Ovary (tissue), 3 donors: ENCODE measurements at regions not wholly inside any gene's neighbourhood (a gene's known extent, or its start where the extent isn't known, plus 50 kb on each side); places are given as distances from the start of the nearest gene placed in this dataset.

Experiments
- CTCF ChIP-seq, 3 donors: fragments of 450-650 bp in 2 of 3; fragments of 200-600 bp in 1 of 3; IDR thresholded peaks; one replicate each; pipeline versions ENCODE4 v1.5.1 to v1.8.0; 2016 to 2022; ENCODE audit warnings: antibody characterized with exemption in 3 of 3, mild to moderate bottlenecking in 1 of 3
- EP300 ChIP-seq: sonication (generic); formaldehyde crosslinking; IDR thresholded peaks from one replicate; pipeline ENCODE4 v1.6.1; 2017; ENCODE audit warnings: antibody characterized with exemption
- POLR2A ChIP-seq: fragments of 450-650 bp; IDR thresholded peaks from one replicate; pipeline ENCODE4 v1.6.1; 2017; ENCODE audit warnings: antibody characterized with exemption, mild to moderate bottlenecking, moderate library complexity
- donor health status: DM: no; HTN: no; CAD: no.

- TF ChIP-seq CTCF (IDR thresholded peaks at IDR 0.05) = no peak
- TF ChIP-seq POLR2A = no peak
- TF ChIP-seq EP300 = no peak
These were observed 325.2 kb upstream of the NRIP1 start for GRCh38 chr21:15390049-15390448.
